Hepatocyte (in vitro differentiated cells): ENCODE measurements at regions not wholly inside any gene's neighbourhood (a gene's known extent, or its start where the extent isn't known, plus 50 kb on each side); places are given as distances from the start of the nearest gene placed in this dataset.

ENCODE experiments used
- DNase-seq: peaks from one replicate; pipeline ENCODE4 v3.0.0-alpha.2; 2016; ENCODE audit warnings: low spot score
- H2AFZ ChIP-seq: fragments of 200-600 bp; sonication (generic); 2 replicates; pipeline ENCODE4 v1.6.0; 2016; ENCODE audit warnings: antibody characterized with exemption, mild to moderate bottlenecking
- H3K27ac ChIP-seq: fragments of 200-600 bp; sonication (generic); 2 replicates; pipeline ENCODE4 v1.5.1; 2016; ENCODE audit warnings: mild to moderate bottlenecking
- H3K27me3 ChIP-seq: fragments of 200-600 bp; sonication (generic); 2 replicates; pipeline ENCODE4 v1.6.1; 2016
- H3K36me3 ChIP-seq: fragments of 200-600 bp; sonication (generic); replicated peaks from 2 replicates; pipeline ENCODE4 v1.5.1; 2016; ENCODE audit warnings: low read depth; ENCODE audit not compliant: insufficient read depth
- H3K4me1 ChIP-seq: fragments of 200-600 bp; sonication (generic); 2 replicates; pipeline ENCODE4 v1.5.1; 2016; ENCODE audit warnings: mild to moderate bottlenecking, moderate library complexity; ENCODE audit not compliant: insufficient read depth
- H3K4me2 ChIP-seq: fragments of 200-600 bp; sonication (generic); 2 replicates; pipeline ENCODE4 v1.6.0; 2016
- H3K4me3 ChIP-seq: fragments of 200-600 bp; sonication (generic); 2 replicates; pipeline ENCODE4 v1.5.1; 2016; ENCODE audit warnings: mild to moderate bottlenecking
- H3K79me2 ChIP-seq: fragments of 200-600 bp; sonication (generic); 2 replicates; pipeline ENCODE4 v1.6.0; 2017; ENCODE audit warnings: mild to moderate bottlenecking
- H3K9me2 ChIP-seq: fragments of 200-600 bp; sonication (generic); replicated peaks from 2 replicates; pipeline ENCODE4 v1.6.0; 2017; ENCODE audit warnings: mild to moderate bottlenecking; ENCODE audit not compliant: insufficient read depth
- H3K9me3 ChIP-seq: fragments of 200-600 bp; sonication (generic); 2 replicates; pipeline ENCODE4 v1.5.1; 2016; ENCODE audit warnings: low read depth, mild to moderate bottlenecking
- H4K20me1 ChIP-seq: fragments of 200-600 bp; sonication (generic); 2 replicates; pipeline ENCODE4 v1.6.0; 2016; ENCODE audit warnings: mild to moderate bottlenecking; ENCODE audit not compliant: insufficient read depth, poor library complexity, severe bottlenecking
- EZH2 ChIP-seq: fragments of 200-600 bp; sonication (generic); IDR thresholded peaks from 2 replicates; pipeline ENCODE4 v1.6.1; 2016; ENCODE audit warnings: antibody characterized with exemption, mild to moderate bottlenecking, borderline replicate concordance
- EZH2phosphoT487 ChIP-seq: fragments of 200-600 bp; sonication (generic); IDR thresholded peaks from one replicate; pipeline ENCODE4 v1.6.1; 2018; ENCODE audit warnings: antibody characterized with exemption, mild to moderate bottlenecking, low read depth, moderate library complexity; ENCODE audit not compliant: unreplicated experiment, severe bottlenecking
- WGBS: methylation state at CpG from one replicate; pipeline ENCODE4 v1.1.6; 2016; ENCODE audit warnings: low lambda C conversion rate; ENCODE audit errors: missing lambda C conversion rate; 5-methylcytosine and 5-hydroxymethylcytosine counted together
- TF ChIP-seq, protein P1 (sequence below): fragments of 200-600 bp; sonication (generic); IDR thresholded peaks from 2 replicates; pipeline ENCODE4 v1.5.1; 2016; ENCODE audit warnings: antibody characterized with exemption, mild to moderate bottlenecking; ENCODE audit not compliant: poor library complexity

DNA sequence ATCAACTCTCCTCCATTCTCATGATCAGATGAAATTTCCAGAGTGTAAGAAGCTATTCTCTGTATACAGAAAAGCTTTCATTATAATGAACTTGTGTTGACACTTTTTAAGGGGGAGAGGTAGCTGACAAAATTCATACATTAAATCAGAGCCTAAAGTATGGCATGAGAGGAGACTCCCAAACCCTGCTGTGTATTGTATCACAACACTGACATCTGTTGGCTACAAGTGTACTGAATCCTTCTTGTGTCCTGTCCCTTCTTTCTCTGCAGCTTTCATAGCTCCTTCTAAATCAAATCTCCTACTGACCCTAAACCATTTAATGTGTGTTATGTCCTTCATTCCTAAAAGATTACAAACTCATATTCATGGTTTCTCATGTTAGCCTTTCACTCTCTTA, 70.9 kb downstream of the GCC1 start:
- DNase-seq: peak; percentile 30
- H3K79me2 ChIP-seq: no peaks in the 10 kb centered on the region
- peaks cover 23% of the 10 kb centered on the region for H3K27me3 ChIP-seq
- no peak overlapping the region for H3K4me2 ChIP-seq
- no peaks in the 10 kb centered on the region for H3K4me1 ChIP-seq
- TF ChIP-seq EZH2phosphoT487: no peak
- TF ChIP-seq, protein P1, sequence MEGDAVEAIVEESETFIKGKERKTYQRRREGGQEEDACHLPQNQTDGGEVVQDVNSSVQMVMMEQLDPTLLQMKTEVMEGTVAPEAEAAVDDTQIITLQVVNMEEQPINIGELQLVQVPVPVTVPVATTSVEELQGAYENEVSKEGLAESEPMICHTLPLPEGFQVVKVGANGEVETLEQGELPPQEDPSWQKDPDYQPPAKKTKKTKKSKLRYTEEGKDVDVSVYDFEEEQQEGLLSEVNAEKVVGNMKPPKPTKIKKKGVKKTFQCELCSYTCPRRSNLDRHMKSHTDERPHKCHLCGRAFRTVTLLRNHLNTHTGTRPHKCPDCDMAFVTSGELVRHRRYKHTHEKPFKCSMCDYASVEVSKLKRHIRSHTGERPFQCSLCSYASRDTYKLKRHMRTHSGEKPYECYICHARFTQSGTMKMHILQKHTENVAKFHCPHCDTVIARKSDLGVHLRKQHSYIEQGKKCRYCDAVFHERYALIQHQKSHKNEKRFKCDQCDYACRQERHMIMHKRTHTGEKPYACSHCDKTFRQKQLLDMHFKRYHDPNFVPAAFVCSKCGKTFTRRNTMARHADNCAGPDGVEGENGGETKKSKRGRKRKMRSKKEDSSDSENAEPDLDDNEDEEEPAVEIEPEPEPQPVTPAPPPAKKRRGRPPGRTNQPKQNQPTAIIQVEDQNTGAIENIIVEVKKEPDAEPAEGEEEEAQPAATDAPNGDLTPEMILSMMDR: peak; percentile 54
- no peak for TF ChIP-seq EZH2
- H4K20me1 ChIP-seq: no peaks in the 10 kb centered on the region
- H3K9me3 ChIP-seq: no peaks in the 10 kb centered on the region
- H2AFZ ChIP-seq: no peak overlapping the region
- H3K9me2 ChIP-seq: no peaks in the 10 kb centered on the region
- H3K4me3 ChIP-seq: no peak overlapping the region
- no peaks in the 10 kb centered on the region for H3K36me3 ChIP-seq
- no peak overlapping the region for H3K27ac ChIP-seq

DNA sequence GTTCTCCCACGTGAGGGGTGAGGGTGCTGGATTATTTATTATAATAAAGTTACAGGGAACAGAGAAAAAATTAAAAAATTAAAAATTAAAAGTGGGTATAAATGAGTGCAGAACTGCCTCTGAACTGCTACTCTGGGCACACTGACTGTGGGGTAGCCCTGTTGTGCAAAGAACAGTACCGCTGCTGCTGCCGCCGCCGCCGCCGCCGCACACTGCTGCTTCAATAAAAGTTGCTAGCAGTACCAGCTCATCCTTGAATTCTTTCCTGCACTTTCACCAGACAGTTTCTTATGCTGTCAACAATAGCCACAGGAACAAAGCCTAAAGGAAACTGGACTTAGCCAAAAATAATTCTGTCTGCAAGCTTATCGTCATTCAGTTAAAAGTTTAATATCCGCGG, 72.1 kb downstream of the GCC1 start:
- Histone ChIP-seq H4K20me1 (no peaks in the 10 kb centered on the region), H3K4me2 (no peak overlapping the region), H3K9me2 (no peaks in the 10 kb centered on the region), H3K27me3 (peaks cover 26% of the 10 kb centered on the region), H3K79me2 (no peaks in the 10 kb centered on the region), H3K9me3 (no peaks in the 10 kb centered on the region), H2AFZ (no peak overlapping the region), H3K4me1 (no peaks in the 10 kb centered on the region), H3K36me3 (no peaks in the 10 kb centered on the region), H3K27ac (no peak overlapping the region), H3K4me3 (no peak overlapping the region)
- DNase-seq: no peak
- WGBS: 93% methylated on average over 11 of the region's 11 CpGs
- no peak for TF ChIP-seq EZH2

DNA sequence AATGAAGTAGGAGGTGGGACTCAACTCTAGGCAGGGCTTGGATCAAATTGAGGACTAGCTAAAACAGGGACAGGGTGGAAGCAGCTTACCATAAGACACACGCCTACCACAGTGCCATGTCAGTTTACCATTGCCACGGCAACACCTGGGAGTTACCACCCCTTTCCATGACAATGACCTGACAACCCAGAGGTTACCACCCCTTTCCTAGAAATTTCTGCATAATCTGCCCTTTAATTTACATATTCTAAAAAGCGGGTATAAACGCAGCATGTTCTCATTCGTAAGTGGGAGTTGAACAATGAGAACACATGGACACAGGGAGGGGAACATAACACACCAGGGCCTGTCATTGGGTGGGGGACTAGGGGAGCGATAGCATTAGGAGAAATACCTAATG, 72.7 kb downstream of the GCC1 start:
- Histone ChIP-seq H4K20me1 (no peaks in the 10 kb centered on the region), H3K4me3 (no peak overlapping the region), H3K4me1 (no peaks in the 10 kb centered on the region), H3K36me3 (no peaks in the 10 kb centered on the region), H3K79me2 (no peaks in the 10 kb centered on the region), H3K27ac (no peak overlapping the region), H3K4me2 (no peak overlapping the region), H3K9me2 (no peaks in the 10 kb centered on the region), H3K27me3 (peaks cover 29% of the 10 kb centered on the region), H2AFZ (no peak overlapping the region), H3K9me3 (no peaks in the 10 kb centered on the region)
- TF ChIP-seq EZH2phosphoT487: no peak
- no peak for DNase-seq
- WGBS: 82% methylated on average over 6 of the region's 6 CpGs

DNA sequence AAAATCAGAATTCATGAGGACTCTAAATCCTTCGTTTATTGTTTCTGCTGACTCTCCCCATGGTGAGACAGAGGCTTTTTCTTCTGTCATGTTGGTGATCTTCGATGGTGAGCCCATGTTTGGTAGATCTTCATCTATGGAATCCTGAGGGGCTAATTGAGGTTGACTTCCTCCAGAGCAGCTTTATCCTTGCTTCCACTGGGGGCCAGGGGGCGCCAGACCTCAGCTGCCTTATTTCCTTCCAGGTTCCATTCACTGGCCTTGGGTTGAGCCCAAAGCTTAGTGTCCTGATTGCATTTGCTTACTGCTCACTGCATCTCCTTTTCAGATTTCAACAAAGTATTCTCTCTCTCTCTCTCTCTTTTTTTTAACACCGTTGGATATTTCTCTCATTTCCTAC, 80.7 kb downstream of the GCC1 start:
- Histone ChIP-seq H3K4me3 (no peak overlapping the region), H3K27me3 (peaks cover 6% of the 10 kb centered on the region), H3K36me3 (no peaks in the 10 kb centered on the region), H3K4me1 (no peaks in the 10 kb centered on the region), H3K4me2 (no peak overlapping the region), H3K9me3 (no peaks in the 10 kb centered on the region), H2AFZ (no peak overlapping the region), H3K79me2 (no peaks in the 10 kb centered on the region), H3K9me2 (no peaks in the 10 kb centered on the region), H4K20me1 (no peaks in the 10 kb centered on the region), H3K27ac (no peak overlapping the region)
- DNase-seq: peak; percentile 6
- 22% methylated on average over 4 of the region's 4 CpGs for WGBS
- no peak for TF ChIP-seq EZH2
- TF ChIP-seq, protein P1: peak; percentile 23

DNA sequence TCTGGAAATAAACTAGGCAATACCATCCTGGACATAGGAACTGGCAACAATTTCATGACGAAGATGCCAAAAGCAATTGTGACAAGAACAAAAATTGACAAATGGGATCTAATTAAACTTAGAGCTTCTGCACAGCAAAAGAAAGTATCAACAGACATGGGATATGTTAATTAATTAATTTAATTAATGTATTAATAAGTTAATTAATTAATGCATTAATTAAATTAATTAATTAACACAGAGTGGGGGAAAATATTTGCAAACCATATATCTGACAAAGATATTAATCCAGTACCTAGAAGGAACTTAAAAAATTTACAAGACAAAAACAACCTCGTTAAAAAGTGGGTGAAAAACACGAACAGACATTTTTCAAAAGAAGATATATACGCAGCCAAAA, 83.6 kb downstream of the GCC1 start:
- Histone ChIP-seq H3K27me3 (peaks cover 15% of the 10 kb centered on the region), H2AFZ (no peak overlapping the region), H3K36me3 (no peaks in the 10 kb centered on the region), H3K27ac (no peak overlapping the region), H3K9me3 (no peaks in the 10 kb centered on the region), H3K4me1 (no peaks in the 10 kb centered on the region), H3K79me2 (no peaks in the 10 kb centered on the region), H3K4me2 (no peak overlapping the region), H3K9me2 (no peaks in the 10 kb centered on the region), H3K4me3 (no peak overlapping the region), H4K20me1 (no peaks in the 10 kb centered on the region)
- DNase-seq: no peak
- 97% methylated on average over 4 of the region's 4 CpGs for WGBS
- no peak for TF ChIP-seq EZH2
- TF ChIP-seq, protein P1: no peak
- TF ChIP-seq EZH2phosphoT487: no peak
